Large intestine (tissue), 3 donors: ENCODE measurements at regions not wholly inside any gene's neighbourhood (a gene's known extent, or its start where the extent isn't known, plus 50 kb on each side); places are given as distances from the start of the nearest gene placed in this dataset.

ENCODE experiments used
- DNase-seq, 2 donors: peaks; one replicate each; pipeline versions ENCODE4 v3.0.0 to v3.0.0-alpha.2; 2013
- H3K27ac ChIP-seq: one replicate; pipeline ENCODE4 v1.5.1; 2013; ENCODE audit warnings: low read length
- H3K27me3 ChIP-seq: 2 replicates; pipeline ENCODE4 v1.6.1; 2013; ENCODE audit warnings: low read length; ENCODE audit not compliant: control insufficient read depth, insufficient read depth
- H3K36me3 ChIP-seq: 2 replicates; pipeline ENCODE4 v1.6.1; 2013; ENCODE audit warnings: low read length; ENCODE audit not compliant: control insufficient read depth, insufficient read depth
- H3K4me1 ChIP-seq: one replicate; pipeline ENCODE4 v1.6.1; 2013; ENCODE audit warnings: low read length; ENCODE audit not compliant: control insufficient read depth, insufficient read depth
- H3K4me3 ChIP-seq: one replicate; pipeline ENCODE4 v1.5.1; 2013; ENCODE audit warnings: low read length
- H3K9me3 ChIP-seq: one replicate; pipeline ENCODE4 v1.6.1; 2013; ENCODE audit warnings: mild to moderate bottlenecking, low read depth, low read length, moderate library complexity; ENCODE audit not compliant: control insufficient read depth
- WGBS: methylation state at CpG from one replicate; pipeline ENCODE4 v1.1.5; 2013; ENCODE audit warnings: low lambda C conversion rate; ENCODE audit not compliant: insufficient coverage; 5-methylcytosine and 5-hydroxymethylcytosine counted together

DNA sequence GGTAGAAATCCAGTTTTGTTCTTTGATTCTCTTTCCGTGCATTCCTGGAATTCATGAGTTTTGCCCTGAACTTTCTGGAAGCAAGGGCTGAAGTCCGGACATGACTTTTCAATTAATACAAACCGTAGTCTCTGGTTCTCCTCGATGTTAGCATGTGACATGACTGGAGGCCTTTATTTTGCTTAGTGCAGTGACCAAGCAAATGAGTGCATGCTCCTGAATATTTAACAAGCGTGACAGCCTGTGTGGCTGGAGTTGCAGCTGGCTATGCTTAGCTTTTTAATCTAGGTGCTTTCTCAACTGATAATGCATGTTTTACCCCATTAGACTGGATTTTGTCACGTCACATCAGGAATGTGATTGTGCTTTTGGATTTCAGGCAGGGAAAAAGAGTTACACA lies 302.1 kb downstream of the MAP2K6 start:
- Histone ChIP-seq H3K9me3 (no peaks in the 10 kb centered on the region), H3K27ac (no peak overlapping the region), H3K36me3 (no peaks in the 10 kb centered on the region), H3K4me3 (no peak overlapping the region), H3K27me3 (no peaks in the 10 kb centered on the region), H3K4me1 (no peaks in the 10 kb centered on the region)
- DNase-seq: no peak
- WGBS: 85% methylated on average over 4 of the region's 6 CpGs

DNA sequence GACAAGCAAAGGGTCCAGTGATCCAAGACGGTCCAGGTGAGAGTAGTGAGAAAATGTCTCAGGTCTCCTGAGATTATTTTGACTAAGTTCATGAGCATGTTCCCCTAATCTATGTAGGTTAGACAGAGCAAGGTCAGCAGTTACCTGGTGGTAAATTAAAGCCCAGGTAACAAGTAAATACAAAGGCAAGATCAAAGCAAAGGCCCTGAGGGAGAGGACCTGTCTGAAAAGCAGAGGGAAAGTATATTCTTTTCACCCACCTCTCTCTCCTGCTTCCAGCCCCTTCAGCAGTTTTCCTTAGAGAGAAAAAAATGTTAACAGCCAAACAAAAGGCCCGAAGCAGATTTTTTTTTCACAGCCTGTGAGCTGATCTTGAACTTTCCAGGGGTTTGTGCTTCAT lies 302.7 kb downstream of the MAP2K6 start:
- no peak overlapping the region for H3K4me3 ChIP-seq
- H3K27me3 ChIP-seq: no peaks in the 10 kb centered on the region
- H3K27ac ChIP-seq: no peak overlapping the region
- 44% methylated on average over 2 of the region's 2 CpGs for WGBS
- H3K4me1 ChIP-seq: no peaks in the 10 kb centered on the region
- H3K36me3 ChIP-seq: no peaks in the 10 kb centered on the region
- DNase-seq: no peak
- no peaks in the 10 kb centered on the region for H3K9me3 ChIP-seq

GRCh38 chr17:69717819-69718218 lies 303.3 kb downstream of the MAP2K6 start:
- Histone ChIP-seq H3K4me3 (no peak overlapping the region), H3K9me3 (no peaks in the 10 kb centered on the region), H3K27ac (no peak overlapping the region), H3K4me1 (no peaks in the 10 kb centered on the region), H3K36me3 (no peaks in the 10 kb centered on the region), H3K27me3 (no peaks in the 10 kb centered on the region)
- WGBS: 67% methylated on average over 4 of the region's 4 CpGs
- DNase-seq: no peak

- Histone ChIP-seq H3K9me3 (no peaks in the 10 kb centered on the region), H3K27ac (no peak overlapping the region), H3K4me1 (no peaks in the 10 kb centered on the region), H3K4me3 (no peak overlapping the region), H3K36me3 (no peaks in the 10 kb centered on the region), H3K27me3 (no peaks in the 10 kb centered on the region)
- no peak for DNase-seq
- WGBS: no CpG with 5 or more reads among the region's 8 CpGs
These were observed 305.1 kb downstream of the MAP2K6 start for GRCh38 chr17:69719474-69720048.

DNA sequence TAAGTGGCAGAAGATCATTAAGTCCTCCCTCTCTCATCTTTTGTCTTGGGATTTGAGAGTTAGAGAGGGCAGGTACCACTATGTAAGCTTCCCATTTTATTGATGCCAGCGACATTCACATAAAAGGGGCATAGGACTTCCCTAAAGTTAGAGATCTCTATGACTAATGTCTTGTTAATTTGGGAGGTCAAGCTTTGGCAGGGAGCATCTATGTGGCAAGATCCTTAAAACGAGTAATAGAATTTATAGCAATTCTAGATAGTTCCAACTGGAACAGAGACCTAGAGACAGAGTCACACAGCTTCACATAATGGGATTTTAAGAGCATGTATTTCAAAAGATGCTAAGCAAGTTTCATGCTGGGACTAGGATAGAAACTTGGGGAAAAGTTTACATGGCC lies 308.0 kb downstream of the MAP2K6 start:
- Histone ChIP-seq H3K4me1 (no peaks in the 10 kb centered on the region), H3K27ac (no peak overlapping the region), H3K4me3 (no peak overlapping the region), H3K9me3 (no peaks in the 10 kb centered on the region), H3K27me3 (no peaks in the 10 kb centered on the region), H3K36me3 (no peaks in the 10 kb centered on the region)
- WGBS: no CpG with 5 or more reads among the region's 2 CpGs
- no peak for DNase-seq

DNA sequence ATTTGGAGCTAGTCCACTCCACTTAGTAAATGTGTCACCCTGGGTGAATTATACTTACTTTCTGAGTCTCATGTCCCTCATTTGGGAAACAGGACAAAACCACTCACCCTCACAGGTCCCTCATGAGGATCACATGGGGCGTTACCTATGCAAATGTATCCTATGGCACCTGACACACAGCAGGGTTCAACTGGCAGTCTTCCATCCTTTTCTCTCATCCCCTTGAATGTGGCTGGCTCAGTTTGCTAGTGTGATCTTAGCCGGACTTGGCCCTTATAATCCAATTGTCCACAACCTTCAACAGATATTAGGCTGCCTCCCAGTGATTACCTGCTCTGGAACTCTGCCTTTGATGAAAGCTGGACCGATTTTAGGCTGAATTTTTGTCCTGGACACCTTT lies 308.8 kb downstream of the MAP2K6 start:
- Histone ChIP-seq H3K9me3 (no peaks in the 10 kb centered on the region), H3K36me3 (no peaks in the 10 kb centered on the region), H3K27ac (no peak overlapping the region), H3K4me3 (no peak overlapping the region), H3K27me3 (no peaks in the 10 kb centered on the region), H3K4me1 (no peaks in the 10 kb centered on the region)
- no peak for DNase-seq
- WGBS: no CpG with 5 or more reads among the region's 3 CpGs

GRCh38 chr17:69723741-69724140 lies 309.2 kb downstream of the MAP2K6 start:
- H3K36me3 ChIP-seq: no peaks in the 10 kb centered on the region
- no peaks in the 10 kb centered on the region for H3K4me1 ChIP-seq
- no peak for DNase-seq
- H3K9me3 ChIP-seq: no peaks in the 10 kb centered on the region
- no peaks in the 10 kb centered on the region for H3K27me3 ChIP-seq
- H3K27ac ChIP-seq: no peak overlapping the region
- H3K4me3 ChIP-seq: no peak overlapping the region

- no peaks in the 10 kb centered on the region for H3K9me3 ChIP-seq
- WGBS: 89% methylated on average over 1 of the region's 1 CpG
- no peak overlapping the region for H3K27ac ChIP-seq
These were observed 309.7 kb downstream of the MAP2K6 start for GRCh38 chr17:69724238-69724637.

DNA sequence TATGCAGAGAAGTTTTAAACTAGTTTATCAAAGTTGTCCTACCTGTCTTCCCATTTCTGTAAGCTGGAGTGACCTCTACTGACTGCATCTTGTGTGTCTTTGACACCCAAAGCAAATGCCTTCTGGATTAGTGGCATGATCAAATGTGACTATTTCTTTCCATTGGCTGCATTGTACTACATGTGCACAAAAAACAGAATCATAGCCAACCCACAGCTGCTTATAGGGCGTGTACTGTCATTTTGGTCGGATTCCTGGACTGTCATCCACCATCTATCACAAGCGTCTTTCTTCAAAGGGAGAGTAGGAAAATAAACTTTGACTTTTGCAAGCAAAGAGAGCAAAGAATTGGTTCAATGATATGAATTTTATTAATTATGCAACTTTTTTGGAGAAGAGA lies 310.6 kb downstream of the MAP2K6 start:
- Histone ChIP-seq H3K27me3 (no peaks in the 10 kb centered on the region), H3K36me3 (no peaks in the 10 kb centered on the region), H3K9me3 (no peaks in the 10 kb centered on the region), H3K4me1 (no peaks in the 10 kb centered on the region), H3K27ac (no peak overlapping the region), H3K4me3 (no peak overlapping the region)
- WGBS: 90% methylated on average over 2 of the region's 3 CpGs
- no peak for DNase-seq

More at GRCh38 chr17:69724238-69724637, 309.7 kb downstream of the MAP2K6 start:
- Histone ChIP-seq H3K27me3 (no peaks in the 10 kb centered on the region), H3K4me1 (no peaks in the 10 kb centered on the region), H3K4me3 (no peak overlapping the region), H3K36me3 (no peaks in the 10 kb centered on the region)
- no peak for DNase-seq

DNA sequence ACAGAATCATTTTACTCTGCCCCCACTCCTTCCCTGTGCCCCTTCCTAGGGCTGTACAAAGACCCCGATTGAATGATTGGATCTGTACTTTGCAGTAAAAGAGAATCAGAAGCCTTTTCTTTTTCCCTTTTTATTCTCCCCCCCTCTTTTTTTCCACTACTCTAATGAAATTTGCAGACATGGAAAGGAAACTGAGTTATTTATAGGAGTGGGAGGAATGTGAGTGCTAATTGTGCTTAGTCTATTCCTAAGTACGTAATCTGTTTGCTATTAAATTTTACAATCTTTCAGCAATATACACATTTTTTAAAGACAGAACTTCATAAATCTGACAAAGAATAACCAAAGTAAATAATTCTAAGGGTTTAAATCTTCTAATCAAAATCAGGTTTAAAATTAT lies 314.3 kb downstream of the MAP2K6 start:
- DNase-seq: no peak
- H3K36me3 ChIP-seq: no peaks in the 10 kb centered on the region
- H3K9me3 ChIP-seq: no peaks in the 10 kb centered on the region
- H3K4me3 ChIP-seq: no peak overlapping the region
- no peaks in the 10 kb centered on the region for H3K27me3 ChIP-seq
- H3K27ac ChIP-seq: no peak overlapping the region
- no peaks in the 10 kb centered on the region for H3K4me1 ChIP-seq
- no CpG with 5 or more reads among the region's 2 CpGs for WGBS

- Histone ChIP-seq H3K36me3 (no peaks in the 10 kb centered on the region), H3K4me3 (no peak overlapping the region)
These were observed 315.4 kb downstream of the MAP2K6 start for GRCh38 chr17:69729944-69730343.

More at GRCh38 chr17:69729944-69730343, 315.4 kb downstream of the MAP2K6 start:
- Histone ChIP-seq H3K27me3 (no peaks in the 10 kb centered on the region), H3K27ac (no peak overlapping the region), H3K4me1 (no peaks in the 10 kb centered on the region), H3K9me3 (no peaks in the 10 kb centered on the region)
- no peak for DNase-seq
